SK-N-SH (cell line): ENCODE measurements at regions not wholly inside any gene's neighbourhood (a gene's known extent, or its start where the extent isn't known, plus 50 kb on each side); places are given as distances from the start of the nearest gene placed in this dataset.
"Not testable (repeated sequence)": the region's sequence is repeated elsewhere in the genome, so short reads cannot be mapped to it uniquely, and the experiment has no call there.

ENCODE experiments used
- CTCF ChIP-seq: fragments of 200-600 bp; sonication (generic); IDR thresholded peaks from 2 replicates; pipeline ENCODE4 v1.6.1; 2017; ENCODE audit warnings: antibody characterized with exemption, mild to moderate bottlenecking, moderate library complexity
- ELF1 ChIP-seq: IDR thresholded peaks from 2 replicates; pipeline ENCODE4 v1.4.0; 2012
- EP300 ChIP-seq, 2 experiments: IDR thresholded peaks; 2 replicates each; pipeline versions ENCODE4 v1.4.0 to v1.6.1; 2012; ENCODE audit warnings: borderline replicate concordance in 1 of 2, low read depth in 1 of 2, low read length in 1 of 2
- MAX ChIP-seq: IDR thresholded peaks from 2 replicates; pipeline ENCODE4 v1.4.0; 2012; ENCODE audit warnings: low read depth
- NRF1 ChIP-seq: IDR thresholded peaks from 2 replicates; pipeline ENCODE4 v1.6.1; 2012; ENCODE audit warnings: low read depth, mild to moderate bottlenecking, low read length
- POLR2AphosphoS5 ChIP-seq: IDR thresholded peaks from 2 replicates; pipeline ENCODE4 v1.6.1; 2012; ENCODE audit warnings: low read depth, low read length
- RCOR1 ChIP-seq: fragments of 150-350 bp; IDR thresholded peaks from 2 replicates; pipeline ENCODE4 v1.6.1; 2017; ENCODE audit warnings: antibody characterized with exemption, low read length
- REST ChIP-seq: IDR thresholded peaks from 2 replicates; pipeline ENCODE4 v1.6.1; 2012; ENCODE audit warnings: mild to moderate bottlenecking, low read depth, low read length, moderate library complexity
- TAF1 ChIP-seq: IDR thresholded peaks from 2 replicates; pipeline ENCODE4 v1.6.1; 2012; ENCODE audit warnings: low read depth, mild to moderate bottlenecking, low read length, moderate library complexity, borderline replicate concordance
- YY1 ChIP-seq: IDR thresholded peaks from 2 replicates; pipeline ENCODE4 v1.4.0; 2012; ENCODE audit warnings: low read depth, mild to moderate bottlenecking
- ZBTB33 ChIP-seq: IDR thresholded peaks from 2 replicates; pipeline ENCODE4 v1.4.0; 2012; ENCODE audit warnings: low read depth, borderline replicate concordance

- TF ChIP-seq EP300 (IDR thresholded peaks at IDR 0.05; ENCODE audit: borderline replicate concordance in 1 of 2, low read depth in 1 of 2, low read length in 1 of 2); CTCF; YY1; REST; TAF1; NRF1; MAX; ELF1; ZBTB33; POLR2AphosphoS5; RCOR1: not testable (repeated sequence)
Measured at GRCh38 chr7:67328257-67328656, 331.6 kb downstream of the TYW1 start.
